Left hindlimb (tissue), 1 donor: ENCODE measurements at regions not wholly inside any gene's neighbourhood (a gene's known extent, or its start where the extent isn't known, plus 50 kb on each side); places are given as distances from the start of the nearest gene placed in this dataset.
"Not testable (repeated sequence)": the region's sequence is repeated elsewhere in the genome, so short reads cannot be mapped to it uniquely, and the experiment has no call there.

Experiments
- DNase-seq: peaks from one replicate; pipeline ENCODE4 v3.0.0-alpha.2; 2018

DNA sequence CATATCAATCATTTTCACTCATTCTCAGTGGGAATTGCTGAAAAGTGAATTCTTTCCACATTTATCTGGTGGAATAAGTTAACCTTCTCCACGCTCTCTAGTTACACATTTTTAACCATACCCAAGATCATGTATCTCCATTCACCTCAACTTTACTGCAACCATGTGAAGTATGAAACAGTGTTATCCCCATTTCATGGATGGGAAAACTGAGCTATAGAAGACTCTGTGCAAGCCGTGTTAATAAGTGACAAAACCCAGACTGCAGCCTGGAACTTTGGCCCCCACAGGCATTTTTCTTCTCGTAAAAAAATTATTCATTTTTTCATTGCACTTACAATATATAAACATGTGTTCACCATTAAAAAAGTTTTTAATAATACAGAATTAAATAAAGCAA is 82.4 kb upstream of the CCND2 start:
- DNase-seq: no peak

DNA sequence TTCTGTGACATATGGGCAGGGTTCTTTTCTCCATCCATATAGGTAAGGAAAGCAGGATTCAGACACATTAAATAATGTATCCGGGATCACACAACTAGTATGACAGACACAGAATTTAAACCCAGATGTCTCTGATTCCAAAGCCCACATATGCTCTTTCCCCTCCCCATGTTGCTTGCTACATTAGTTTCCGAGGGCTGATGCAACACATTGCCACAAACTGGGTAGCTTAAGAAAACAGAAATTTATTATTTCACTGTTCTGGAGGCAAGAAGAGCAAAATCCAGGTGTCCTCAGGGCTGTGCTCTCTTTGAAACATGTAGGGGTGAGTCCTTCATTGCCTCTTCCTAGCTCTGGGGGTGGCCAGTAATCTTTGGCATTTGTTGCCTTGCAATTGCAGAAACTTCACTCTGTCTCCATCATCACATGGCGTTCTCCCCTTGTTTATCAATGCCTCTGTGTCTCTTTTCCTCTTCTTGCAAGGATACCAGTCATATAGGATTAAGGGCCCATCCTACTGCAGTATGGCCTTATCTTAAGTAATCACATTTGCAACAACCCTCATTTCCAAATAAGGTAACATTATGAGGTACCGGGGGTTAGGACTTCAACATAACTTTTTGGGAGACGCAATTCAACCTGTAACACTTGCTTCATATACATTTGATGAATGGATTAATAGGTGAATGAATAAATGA is 83.0 kb upstream of the CCND2 start:
- no peak for DNase-seq

GRCh38 chr12:4189721-4190120 is 83.8 kb upstream of the CCND2 start:
- DNase-seq: no peak

DNA sequence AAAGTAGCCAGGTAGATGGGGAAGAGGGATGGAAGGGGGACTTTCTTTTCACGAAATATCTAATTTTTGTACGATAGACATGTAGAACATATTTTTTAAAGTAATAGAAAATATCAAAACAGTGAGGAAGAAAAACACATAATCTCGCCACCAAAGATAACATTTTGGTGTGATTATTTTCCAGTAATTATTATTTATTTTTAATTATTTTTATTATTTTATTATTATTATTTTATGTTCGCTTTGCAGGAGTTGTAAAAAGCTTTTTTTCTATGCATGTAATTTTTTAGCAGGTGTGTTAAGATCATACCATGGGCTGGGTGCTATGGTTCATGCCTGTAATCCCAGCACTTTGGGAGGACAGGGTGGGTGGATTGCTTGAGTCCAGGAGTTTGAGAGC is 85.6 kb upstream of the CCND2 start:
- DNase-seq: no peak

- DNase-seq: not testable (repeated sequence)
These were observed 86.2 kb upstream of the CCND2 start for GRCh38 chr12:4187315-4187714.

- no peak for DNase-seq
These were observed 95.0 kb upstream of the CCND2 start for GRCh38 chr12:4178424-4179170.

- DNase-seq: no peak
These were observed 96.3 kb upstream of the CCND2 start for GRCh38 chr12:4177262-4177661.

DNA sequence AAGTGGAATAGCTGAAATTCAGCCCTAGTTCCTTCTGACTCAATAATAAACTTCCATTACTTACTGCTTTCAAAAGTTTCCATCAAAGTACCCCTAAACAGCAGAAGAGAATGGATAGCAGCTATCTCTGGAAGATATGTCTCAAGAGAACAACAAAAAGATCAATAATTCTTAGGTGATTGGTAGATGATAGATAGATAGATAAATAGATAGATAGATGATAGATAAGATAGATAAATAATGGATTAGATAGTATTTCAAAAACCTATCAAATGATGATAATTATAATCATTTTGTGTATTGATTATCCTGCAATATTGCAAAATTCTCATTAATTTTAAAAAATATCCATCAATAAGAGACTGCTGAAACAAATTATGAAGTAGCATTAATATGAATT is 97.4 kb upstream of the CCND2 start:
- no peak for DNase-seq

DNA sequence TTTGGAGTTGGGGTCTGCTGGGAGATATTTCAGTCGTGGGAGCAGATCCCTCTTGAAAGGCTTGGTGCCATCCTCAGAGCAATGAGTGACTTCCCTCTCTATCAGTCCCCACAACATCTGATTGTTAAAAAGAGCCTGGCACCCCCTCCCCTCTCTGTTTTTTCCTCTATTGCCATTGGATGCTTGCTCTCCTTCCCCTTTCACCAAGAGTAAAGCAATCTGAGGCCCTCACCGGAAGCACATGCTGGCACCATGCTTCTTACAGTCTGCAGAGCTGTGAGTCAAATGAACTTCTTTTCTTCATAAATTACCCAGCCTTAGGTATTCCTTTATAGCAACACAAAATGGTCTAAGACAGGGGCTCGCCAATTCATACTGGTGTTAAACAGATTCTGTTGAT is 99.1 kb upstream of the CCND2 start:
- no peak for DNase-seq

- DNase-seq: no peak
These were observed 100.6 kb upstream of the CCND2 start for GRCh38 chr12:4172999-4173398.

DNA sequence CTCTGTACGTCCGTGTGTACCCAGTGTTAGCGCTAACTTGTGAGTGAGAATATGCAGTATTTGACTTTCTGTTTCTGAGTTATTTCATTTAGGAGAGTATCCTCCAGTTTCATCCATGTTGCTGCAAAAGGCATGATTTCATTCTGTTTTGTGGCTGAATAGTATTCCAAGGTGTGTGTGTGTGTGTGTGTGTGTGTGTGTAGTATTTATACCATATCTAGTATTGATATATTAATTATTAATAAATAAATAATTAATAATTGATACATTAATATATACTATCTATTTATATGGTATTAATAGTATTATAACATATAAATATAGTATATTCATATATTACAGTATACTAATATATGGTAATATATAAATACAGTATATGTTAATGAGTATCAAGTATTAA is 101.8 kb upstream of the CCND2 start:
- DNase-seq: no peak

DNA sequence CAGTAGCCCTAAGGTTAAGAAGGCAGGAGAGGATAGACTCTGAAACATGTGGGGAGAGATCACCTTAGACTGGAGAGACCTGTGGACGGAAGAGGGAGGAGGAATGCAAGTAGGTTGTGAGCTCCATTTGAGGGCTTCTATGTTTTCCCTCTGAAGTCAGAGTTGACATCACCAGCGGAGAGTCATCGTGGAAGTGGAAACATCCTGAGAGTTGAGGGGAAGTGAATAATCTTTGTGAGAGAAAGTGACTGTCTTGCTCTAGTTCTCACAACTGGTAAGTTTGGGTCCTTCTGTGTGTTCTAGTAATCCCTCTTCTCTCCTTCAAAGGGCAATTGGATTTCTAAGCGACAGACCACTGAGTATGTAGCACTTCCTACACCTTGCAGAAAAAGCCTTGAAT is 103.6 kb upstream of the CCND2 start:
- DNase-seq: no peak

GRCh38 chr12:4169531-4169930 is 104.0 kb upstream of the CCND2 start:
- no peak for DNase-seq

GRCh38 chr12:4168036-4168435 is 105.5 kb upstream of the CCND2 start:
- DNase-seq: no peak

GRCh38 chr12:4164559-4165558 is 108.7 kb upstream of the CCND2 start:
- peak; percentile 93 for DNase-seq

GRCh38 chr12:4164188-4164558 is 109.4 kb upstream of the CCND2 start:
- DNase-seq: no peak

- no peak for DNase-seq
These were observed 111.8 kb upstream of the CCND2 start for GRCh38 chr12:4161718-4162117.

DNA sequence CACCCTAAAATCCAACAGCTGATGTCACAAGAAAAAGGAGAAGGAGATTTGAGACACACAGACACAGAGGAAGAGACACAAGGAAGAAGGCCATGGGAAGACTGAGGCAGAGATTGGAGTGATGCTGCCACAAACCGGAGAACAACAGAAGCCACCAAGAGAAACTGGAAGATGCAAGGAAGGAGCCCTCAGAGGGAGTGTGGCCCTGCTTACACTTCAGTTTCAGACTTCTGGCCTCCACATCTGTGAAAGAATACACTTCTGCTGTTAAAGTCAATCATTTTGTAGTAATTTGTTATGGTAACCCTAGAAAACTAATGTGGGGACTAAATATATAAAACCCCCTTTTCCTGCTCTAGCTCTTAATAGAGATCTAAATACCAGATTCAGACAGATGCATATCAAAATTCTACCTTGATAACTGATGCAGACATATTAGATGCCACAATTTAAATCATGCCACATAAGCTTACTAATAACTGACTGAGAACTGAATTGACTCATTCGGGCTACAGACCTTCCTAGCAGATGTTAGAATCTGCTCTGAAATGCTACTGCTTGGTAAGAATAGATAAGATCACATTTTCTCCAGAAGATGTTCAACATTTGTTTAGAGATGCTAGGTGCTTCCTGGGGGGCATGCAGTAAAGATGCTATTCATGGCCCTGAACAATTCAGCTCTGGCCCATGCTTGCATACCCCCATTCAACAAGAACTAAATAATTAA is 113.1 kb upstream of the CCND2 start:
- DNase-seq: no peak

- no peak for DNase-seq
These were observed 113.7 kb upstream of the CCND2 start for GRCh38 chr12:4159851-4160250.

DNA sequence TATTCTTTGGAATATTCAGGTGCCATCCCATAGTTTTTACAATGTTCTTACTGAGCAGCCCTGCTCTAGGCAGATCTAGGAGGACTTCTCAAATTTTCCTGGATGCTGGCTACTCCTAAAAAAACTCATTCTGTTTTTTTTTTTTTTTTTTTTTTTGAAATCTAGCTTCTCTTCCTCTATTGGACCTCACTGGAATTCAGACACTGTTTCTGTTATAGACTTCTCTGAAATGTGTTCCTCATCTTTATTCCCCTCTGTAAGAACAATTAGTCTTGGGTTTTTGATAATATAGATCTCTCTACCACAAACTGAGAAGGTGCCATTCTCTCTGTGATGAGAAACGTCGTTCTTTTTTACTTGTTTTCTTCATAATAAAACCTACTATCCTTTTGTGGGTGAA is 115.3 kb upstream of the CCND2 start:
- DNase-seq: no peak

GRCh38 chr12:4157122-4157521 is 116.4 kb upstream of the CCND2 start:
- no peak for DNase-seq

GRCh38 chr12:4156317-4156716 is 117.2 kb upstream of the CCND2 start:
- no peak for DNase-seq
